Small intestine (tissue), 7 donors: ENCODE measurements at regions not wholly inside any gene's neighbourhood (a gene's known extent, or its start where the extent isn't known, plus 50 kb on each side); places are given as distances from the start of the nearest gene placed in this dataset.
A peak's percentile ranks its signal among the peaks of the same experiment; 100 is the strongest.

Source experiments
- DNase-seq, 2 donors: peaks; one replicate each; pipeline versions ENCODE4 v3.0.0 to v3.0.0-alpha.2; 2013
- FAIRE-seq: peaks from 2 replicates; lab custom pipeline; 2012; peaks lifted over from hg19 to GRCh38; lab: Jason Lieb, UNC
- H3K27ac ChIP-seq, 3 donors: one replicate each; pipeline ENCODE4 v1.5.1; 2013; ENCODE audit warnings: low read length in 2 of 3, mild to moderate bottlenecking in 2 of 3, control low read depth in 1 of 3, inconsistent platforms in 1 of 3, low read depth in 1 of 3, moderate library complexity in 1 of 3
- H3K27me3 ChIP-seq, 3 donors: one replicate each; pipeline ENCODE4 v1.6.1; 2013; ENCODE audit warnings: low read length in 3 of 3, inconsistent platforms in 1 of 3; ENCODE audit not compliant: control insufficient read depth in 3 of 3, insufficient read depth in 3 of 3
- H3K36me3 ChIP-seq, 3 donors: one replicate each; pipeline ENCODE4 v1.6.1; 2013; ENCODE audit warnings: low read length in 3 of 3, inconsistent platforms in 1 of 3, low read depth in 1 of 3, mild to moderate bottlenecking in 1 of 3, moderate library complexity in 1 of 3; ENCODE audit not compliant: control insufficient read depth in 3 of 3, insufficient read depth in 2 of 3
- H3K4me1 ChIP-seq, 3 donors: one replicate each; pipeline ENCODE4 v1.6.1; 2013; ENCODE audit warnings: low read length in 2 of 3, inconsistent platforms in 1 of 3, low read depth in 1 of 3, mild to moderate bottlenecking in 1 of 3, moderate library complexity in 1 of 3; ENCODE audit not compliant: control insufficient read depth in 3 of 3, insufficient read depth in 2 of 3
- H3K4me3 ChIP-seq, 3 donors: one replicate each; pipeline ENCODE4 v1.5.1; 2013; ENCODE audit warnings: low read length in 3 of 3, control low read depth in 1 of 3, inconsistent platforms in 1 of 3, low read depth in 1 of 3, mild to moderate bottlenecking in 1 of 3, moderate library complexity in 1 of 3
- H3K9me3 ChIP-seq, 2 donors: one replicate each; pipeline ENCODE4 v1.6.1; 2013; ENCODE audit warnings: low read depth in 1 of 2, low read length in 1 of 2; ENCODE audit not compliant: control insufficient read depth in 2 of 2, insufficient read depth in 1 of 2
- WGBS, 3 donors: extraction: QIAGEN DNeasy Blood & Tissue Kit; methylation state at CpG; one replicate each; pipeline ENCODE4 v1.1.7; 2013; 5-methylcytosine and 5-hydroxymethylcytosine counted together
- donor health status: healthy with polysubstance abuse.
- donor health status: control.
- donor health status: control.
- donor health status: Bipolar disorder and iron deficiency.
- donor health status: healthy.

DNA sequence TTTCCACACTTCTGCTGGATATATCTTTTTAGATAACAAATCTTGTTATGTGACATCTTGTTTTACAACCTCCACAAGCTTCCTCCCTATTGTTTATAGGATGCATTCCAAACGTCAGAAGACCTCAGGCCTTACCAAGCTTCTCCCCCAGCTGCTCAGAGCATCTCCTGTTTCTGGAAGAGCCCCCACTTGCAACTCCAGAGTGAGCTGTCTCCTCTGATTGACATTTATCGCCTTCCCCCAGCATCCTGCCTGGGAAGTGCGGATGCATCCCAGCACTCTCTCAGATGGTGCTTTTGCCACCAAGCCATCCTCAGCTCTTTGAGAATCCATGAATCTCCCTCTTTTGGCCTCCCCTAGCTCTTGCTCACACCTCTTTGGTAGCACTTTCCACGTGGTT, 123.5 kb downstream of the LRRC70 start:
- Histone ChIP-seq H3K4me3 (no peak overlapping the region), H3K27ac (no peak overlapping the region), H3K36me3 (no peaks in the 10 kb centered on the region), H3K4me1 (no peaks in the 10 kb centered on the region), H3K27me3 (no peaks in the 10 kb centered on the region), H3K9me3 (peaks cover 0 to 6% of the 10 kb centered on the region in 2 donors)
- no peak for FAIRE-seq
- WGBS, 3 donors: 59 to 60% (median 60%) methylated on average over 4 of the region's 4 CpGs
- DNase-seq: no peak

- FAIRE-seq: no peak
- whole genome bisulfite sequencing, 3 donors: 30 to 61% (median 33%) methylated on average over 1 of the region's 1 CpG
- Histone ChIP-seq H3K27ac (no peak overlapping the region), H3K9me3 (peaks cover 0 to 6% of the 10 kb centered on the region in 2 donors), H3K36me3 (no peaks in the 10 kb centered on the region), H3K4me1 (no peaks in the 10 kb centered on the region), H3K4me3 (no peak overlapping the region), H3K27me3 (peaks cover 0 to under 1% (median 0%) of the 10 kb centered on the region in 3 donors)
- DNase-seq: no peak
Observed at GRCh38 chr5:62701036-62701435, 122.4 kb downstream of the LRRC70 start.

DNA sequence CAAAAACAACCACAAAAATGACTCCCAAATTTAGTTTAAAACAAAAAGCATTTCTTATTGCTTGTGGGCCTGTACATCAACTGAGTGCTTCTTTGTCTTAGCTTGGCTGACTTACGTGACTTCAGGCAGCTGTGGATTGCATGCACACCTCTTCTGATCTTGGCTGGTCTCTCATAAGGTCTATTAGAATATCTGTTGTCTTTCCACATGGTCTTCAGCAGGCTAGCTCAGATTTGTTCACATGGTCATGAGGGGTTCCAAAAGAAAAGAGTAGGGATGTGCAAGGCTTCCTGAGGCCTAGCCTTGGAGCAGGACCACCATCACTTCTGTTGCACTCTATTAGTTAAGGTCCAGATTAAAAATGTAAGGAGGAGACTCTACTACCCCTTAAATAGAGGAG, 120.1 kb downstream of the LRRC70 start:
- H3K36me3 ChIP-seq: no peaks in the 10 kb centered on the region
- H3K4me3 ChIP-seq: no peak overlapping the region
- H3K27ac ChIP-seq: no peak overlapping the region
- DNase-seq (no peak), FAIRE-seq (no peak)
- peaks cover 0 to 6% of the 10 kb centered on the region in 2 donors for H3K9me3 ChIP-seq
- WGBS, 3 donors: 47 to 88% (median 84%) methylated on average over 1 of the region's 1 CpG
- H3K4me1 ChIP-seq: no peaks in the 10 kb centered on the region
- peaks cover 0 to 2% (median 0%) of the 10 kb centered on the region in 3 donors for H3K27me3 ChIP-seq

- no peaks in the 10 kb centered on the region for H3K36me3 ChIP-seq
- FAIRE-seq (no peak), DNase-seq (no peak)
- H3K9me3 ChIP-seq: peaks cover 0 to 6% of the 10 kb centered on the region in 2 donors
- 81 to 93% (median 91%) methylated on average over 3 of the region's 3 CpGs for WGBS, 3 donors
- peaks cover 0 to 2% (median 0%) of the 10 kb centered on the region in 3 donors for H3K27me3 ChIP-seq
- H3K4me1 ChIP-seq: no peaks in the 10 kb centered on the region
- H3K27ac ChIP-seq: no peak overlapping the region
- H3K4me3 ChIP-seq: no peak overlapping the region
Observed at GRCh38 chr5:62695274-62695673, 116.7 kb downstream of the LRRC70 start.

DNA sequence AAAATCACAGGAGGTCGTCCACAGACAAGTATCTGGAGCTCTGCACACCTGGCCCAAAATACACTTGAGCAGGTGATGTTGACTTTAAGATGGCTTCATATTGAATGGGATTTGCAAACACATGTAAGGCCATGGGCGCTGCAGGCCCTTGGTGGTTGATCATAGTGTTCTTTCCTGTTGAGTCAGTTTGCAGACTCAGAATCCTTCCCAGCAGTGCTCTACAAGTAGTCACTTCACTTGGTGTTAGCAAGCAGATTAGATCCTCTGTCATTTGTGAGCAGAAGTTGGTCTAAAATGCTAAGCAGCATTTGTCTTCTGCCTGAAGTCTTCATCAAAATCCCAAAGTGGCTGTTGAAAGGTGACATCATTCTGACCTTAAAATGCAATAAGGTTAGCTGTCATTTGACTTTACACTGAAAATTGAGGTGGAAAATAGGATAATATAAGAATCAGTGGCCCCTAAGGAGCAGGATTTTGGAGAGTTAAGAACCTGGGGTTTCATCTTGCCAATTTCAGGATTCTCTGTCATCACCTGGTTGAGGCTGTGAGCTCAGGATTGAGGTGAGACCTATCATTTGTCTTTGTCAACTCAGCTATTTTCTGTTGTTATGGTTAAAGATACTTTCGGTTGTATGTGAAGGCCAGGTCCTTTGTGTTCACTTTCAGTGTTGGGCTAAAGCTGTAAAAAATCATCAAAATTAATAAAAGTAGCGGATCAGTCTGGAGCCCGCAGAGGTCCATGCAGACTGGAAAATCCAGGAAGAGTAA, 114.5 kb downstream of the LRRC70 start:
- DNase-seq (no peak), FAIRE-seq (no peak)
- H3K4me1 ChIP-seq: no peaks in the 10 kb centered on the region
- no peaks in the 10 kb centered on the region for H3K9me3 ChIP-seq
- no peak overlapping the region for H3K27ac ChIP-seq
- peaks cover 0 to 2% (median 0%) of the 10 kb centered on the region in 3 donors for H3K27me3 ChIP-seq
- no peak overlapping the region for H3K4me3 ChIP-seq
- no peaks in the 10 kb centered on the region for H3K36me3 ChIP-seq
- WGBS, 3 donors: 81 to 85% (median 81%) methylated on average over 5 of the region's 5 CpGs

GRCh38 chr5:62691946-62692345, 113.3 kb downstream of the LRRC70 start:
- H3K4me3 ChIP-seq: no peak overlapping the region
- 86 to 100% (median 95%) methylated on average over 3 of the region's 3 CpGs for WGBS, 3 donors
- DNase-seq (no peak), FAIRE-seq (no peak)
- no peaks in the 10 kb centered on the region for H3K4me1 ChIP-seq
- no peaks in the 10 kb centered on the region for H3K36me3 ChIP-seq
- H3K27me3 ChIP-seq: peaks cover 0 to 2% (median 0%) of the 10 kb centered on the region in 3 donors
- no peaks in the 10 kb centered on the region for H3K9me3 ChIP-seq
- no peak overlapping the region for H3K27ac ChIP-seq

DNA sequence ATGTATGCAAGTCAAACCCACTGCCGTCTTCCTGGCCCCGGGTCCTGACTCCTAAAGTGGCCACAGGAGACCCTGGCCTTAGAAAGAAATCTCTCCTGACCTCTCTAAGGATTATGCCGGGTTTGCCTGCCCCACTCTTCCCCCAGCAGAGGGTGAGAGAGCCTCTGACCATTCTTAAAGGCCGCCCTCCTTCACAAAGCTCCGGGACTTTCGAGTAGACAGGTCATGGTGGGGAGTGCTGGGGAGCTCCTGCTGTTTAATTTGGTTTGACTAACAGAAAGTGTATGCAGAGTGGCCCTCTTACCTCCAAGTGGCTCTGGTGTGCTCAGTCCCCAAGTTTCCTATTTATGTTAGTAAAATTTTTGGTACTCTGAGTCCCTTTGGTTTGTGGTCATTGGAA, 111.8 kb downstream of the LRRC70 start:
- H3K27ac ChIP-seq: no peak overlapping the region
- DNase-seq (no peak), FAIRE-seq (no peak)
- H3K4me1 ChIP-seq: no peaks in the 10 kb centered on the region
- H3K27me3 ChIP-seq: no peaks in the 10 kb centered on the region
- no peaks in the 10 kb centered on the region for H3K36me3 ChIP-seq
- H3K9me3 ChIP-seq: no peaks in the 10 kb centered on the region
- WGBS, 3 donors: 73 to 81% (median 74%) methylated on average over 6 of the region's 6 CpGs
- H3K4me3 ChIP-seq: no peak overlapping the region

GRCh38 chr5:62689599-62690368, 111.2 kb downstream of the LRRC70 start:
- Histone ChIP-seq H3K9me3 (no peaks in the 10 kb centered on the region), H3K27me3 (no peaks in the 10 kb centered on the region), H3K36me3 (no peaks in the 10 kb centered on the region), H3K4me3 (no peak overlapping the region), H3K4me1 (no peaks in the 10 kb centered on the region), H3K27ac (peak overlapping the region in 1 of 3 donors; percentile 39)
- no peak for DNase-seq
- no peak for FAIRE-seq
- 52 to 61% (median 55%) methylated on average over 9 of the region's 9 CpGs for WGBS, 3 donors
